Prostate gland (tissue), 2 donors: ENCODE measurements at regions not wholly inside any gene's neighbourhood (a gene's known extent, or its start where the extent isn't known, plus 50 kb on each side); places are given as distances from the start of the nearest gene placed in this dataset.

Source experiments
- CTCF ChIP-seq, 4 experiments: fragments of 200-600 bp in 2 of 4; fragments of 450-650 bp in 2 of 4; sonication (generic) in 2 of 4; IDR thresholded peaks; 1 replicate in 3 of 4; 2 replicates in 1 of 4; pipeline ENCODE4 v1.5.1; 2016 to 2019; ENCODE audit warnings: antibody characterized with exemption in 4 of 4, mild to moderate bottlenecking in 2 of 4, moderate library complexity in 2 of 4
- POLR2A ChIP-seq: fragments of 450-650 bp; IDR thresholded peaks from one replicate; pipeline ENCODE4 v1.6.1; 2016; ENCODE audit warnings: antibody characterized with exemption, mild to moderate bottlenecking
- POLR2AphosphoS5 ChIP-seq: sonication (generic); formaldehyde crosslinking; IDR thresholded peaks from one replicate; pipeline ENCODE4 v1.6.1; 2017; ENCODE audit warnings: antibody characterized with exemption

- no peak for TF ChIP-seq CTCF (IDR thresholded peaks at IDR 0.05)
- no peak for TF ChIP-seq POLR2A
- TF ChIP-seq POLR2AphosphoS5 = no peak
These were observed 126.6 kb downstream of the NOL4 start for GRCh38 chr18:34098109-34098508.
